D721Med (cell line): ENCODE measurements at regions not wholly inside any gene's neighbourhood (a gene's known extent, or its start where the extent isn't known, plus 50 kb on each side); places are given as distances from the start of the nearest gene placed in this dataset.

Experiments
- DNase-seq: peaks from one replicate; pipeline ENCODE4 v3.0.0; 2011; ENCODE audit warnings: low spot score; ENCODE audit not compliant: insufficient read length
- FAIRE-seq: peaks from 2 replicates; lab custom pipeline; 2011; peaks lifted over from hg19 to GRCh38; lab: Jason Lieb, UNC
- CTCF ChIP-seq: IDR thresholded peaks from 2 replicates; pipeline ENCODE4 v1.5.1; 2012; ENCODE audit warnings: mild to moderate bottlenecking, control low read depth; ENCODE audit not compliant: insufficient read depth; ENCODE audit errors: missing control alignments

DNA sequence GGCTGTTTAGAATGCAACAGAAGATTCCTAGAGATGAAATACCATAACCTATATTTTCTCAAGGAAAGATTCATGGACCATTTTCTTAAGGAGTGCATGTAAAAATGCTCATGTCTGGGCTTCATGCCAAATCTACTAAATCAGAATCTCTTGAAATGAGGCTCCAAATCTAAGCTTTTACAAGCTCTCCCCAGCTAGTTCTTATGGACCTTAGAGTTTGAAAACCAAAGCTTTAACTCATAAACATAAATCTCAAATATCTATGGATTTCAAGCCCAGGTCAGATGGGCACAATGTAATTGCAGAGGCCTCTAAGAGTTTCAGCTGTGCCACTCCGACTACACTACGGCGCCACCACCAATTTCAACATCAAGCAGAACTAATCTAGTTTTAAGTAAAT, 117.3 kb upstream of the CAND1 start:
- FAIRE-seq (no peak), DNase-seq (no peak)
- no peak for TF ChIP-seq CTCF

DNA sequence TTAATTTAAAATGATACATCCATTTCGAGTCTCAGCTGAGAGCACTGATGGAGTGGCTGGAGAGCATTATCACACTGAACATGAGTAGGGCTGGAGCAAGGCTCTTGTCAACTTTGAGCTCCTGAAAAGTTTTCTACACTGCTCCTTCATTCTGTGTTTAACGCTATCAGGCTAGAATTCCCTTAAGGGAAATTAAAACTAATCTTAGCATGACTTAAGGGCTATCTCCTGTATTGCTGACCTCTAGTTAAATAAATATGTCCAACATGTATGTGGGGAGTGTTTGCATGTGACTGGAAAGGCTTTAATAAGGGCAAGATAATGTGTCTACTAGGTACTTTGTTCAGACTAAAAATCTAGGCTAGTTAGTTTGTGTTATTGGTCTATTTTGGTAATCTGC, 116.7 kb upstream of the CAND1 start:
- TF ChIP-seq CTCF: no peak
- DNase-seq (no peak), FAIRE-seq (no peak)

GRCh38 chr12:67154901-67155300, 114.3 kb upstream of the CAND1 start:
- FAIRE-seq (no peak), DNase-seq (no peak)
- no peak for TF ChIP-seq CTCF

GRCh38 chr12:67155863-67156262, 113.3 kb upstream of the CAND1 start:
- DNase-seq (no peak), FAIRE-seq (no peak)
- no peak for TF ChIP-seq CTCF

GRCh38 chr12:67161322-67161918, 107.7 kb upstream of the CAND1 start:
- FAIRE-seq: peak; percentile 6
- no peak for DNase-seq
- peak; percentile 55 for TF ChIP-seq CTCF

- TF ChIP-seq CTCF: no peak
- no peak for DNase-seq
- no peak for FAIRE-seq
These were observed 95.9 kb upstream of the CAND1 start for GRCh38 chr12:67173258-67173657.

GRCh38 chr12:67182551-67182950, 86.6 kb upstream of the CAND1 start:
- no peak for TF ChIP-seq CTCF
- DNase-seq (no peak), FAIRE-seq (no peak)
